PC-9 (cell line): ENCODE measurements at regions not wholly inside any gene's neighbourhood (a gene's known extent, or its start where the extent isn't known, plus 50 kb on each side); places are given as distances from the start of the nearest gene placed in this dataset.

Experiments used
- EZH2 ChIP-seq: fragments of 200-600 bp; sonication (generic); IDR thresholded peaks from 2 replicates; pipeline ENCODE4 v1.8.0; 2017; ENCODE audit warnings: antibody characterized with exemption, low read depth
- TF ChIP-seq, protein P1 (sequence below): fragments of 200-600 bp; sonication (generic); conservative IDR thresholded peaks from 2 replicates; pipeline ENCODE4 v1.6.1; 2017; ENCODE audit warnings: mixed run types, antibody characterized with exemption, mild to moderate bottlenecking, moderate library complexity

DNA sequence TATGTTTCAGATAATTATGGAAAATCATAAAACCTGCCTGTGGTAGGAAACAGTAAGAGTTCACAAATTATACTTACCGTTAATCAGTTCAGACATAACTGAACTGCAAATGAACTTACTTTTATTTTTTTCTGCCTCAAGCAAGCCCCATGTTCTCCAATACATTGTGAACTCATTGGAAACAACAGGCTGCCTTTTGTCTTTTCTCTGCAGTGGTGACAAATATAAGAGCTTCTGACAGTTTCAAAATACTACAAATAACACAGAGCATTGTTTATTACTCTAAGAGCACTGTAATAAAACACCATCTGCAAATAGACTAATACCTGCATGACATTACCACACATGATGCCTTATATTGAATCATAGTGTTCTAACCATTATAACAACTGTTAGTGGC, 94.0 kb upstream of the CDCA7L start:
- TF ChIP-seq, protein P1, sequence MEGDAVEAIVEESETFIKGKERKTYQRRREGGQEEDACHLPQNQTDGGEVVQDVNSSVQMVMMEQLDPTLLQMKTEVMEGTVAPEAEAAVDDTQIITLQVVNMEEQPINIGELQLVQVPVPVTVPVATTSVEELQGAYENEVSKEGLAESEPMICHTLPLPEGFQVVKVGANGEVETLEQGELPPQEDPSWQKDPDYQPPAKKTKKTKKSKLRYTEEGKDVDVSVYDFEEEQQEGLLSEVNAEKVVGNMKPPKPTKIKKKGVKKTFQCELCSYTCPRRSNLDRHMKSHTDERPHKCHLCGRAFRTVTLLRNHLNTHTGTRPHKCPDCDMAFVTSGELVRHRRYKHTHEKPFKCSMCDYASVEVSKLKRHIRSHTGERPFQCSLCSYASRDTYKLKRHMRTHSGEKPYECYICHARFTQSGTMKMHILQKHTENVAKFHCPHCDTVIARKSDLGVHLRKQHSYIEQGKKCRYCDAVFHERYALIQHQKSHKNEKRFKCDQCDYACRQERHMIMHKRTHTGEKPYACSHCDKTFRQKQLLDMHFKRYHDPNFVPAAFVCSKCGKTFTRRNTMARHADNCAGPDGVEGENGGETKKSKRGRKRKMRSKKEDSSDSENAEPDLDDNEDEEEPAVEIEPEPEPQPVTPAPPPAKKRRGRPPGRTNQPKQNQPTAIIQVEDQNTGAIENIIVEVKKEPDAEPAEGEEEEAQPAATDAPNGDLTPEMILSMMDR, result no peak
- TF ChIP-seq EZH2, result no peak
